ENCODE measurements at regions not wholly inside any gene's neighbourhood (a gene's known extent, or its start where the extent isn't known, plus 50 kb on each side); places are given as distances from the start of the nearest gene placed in this dataset.

DNA sequence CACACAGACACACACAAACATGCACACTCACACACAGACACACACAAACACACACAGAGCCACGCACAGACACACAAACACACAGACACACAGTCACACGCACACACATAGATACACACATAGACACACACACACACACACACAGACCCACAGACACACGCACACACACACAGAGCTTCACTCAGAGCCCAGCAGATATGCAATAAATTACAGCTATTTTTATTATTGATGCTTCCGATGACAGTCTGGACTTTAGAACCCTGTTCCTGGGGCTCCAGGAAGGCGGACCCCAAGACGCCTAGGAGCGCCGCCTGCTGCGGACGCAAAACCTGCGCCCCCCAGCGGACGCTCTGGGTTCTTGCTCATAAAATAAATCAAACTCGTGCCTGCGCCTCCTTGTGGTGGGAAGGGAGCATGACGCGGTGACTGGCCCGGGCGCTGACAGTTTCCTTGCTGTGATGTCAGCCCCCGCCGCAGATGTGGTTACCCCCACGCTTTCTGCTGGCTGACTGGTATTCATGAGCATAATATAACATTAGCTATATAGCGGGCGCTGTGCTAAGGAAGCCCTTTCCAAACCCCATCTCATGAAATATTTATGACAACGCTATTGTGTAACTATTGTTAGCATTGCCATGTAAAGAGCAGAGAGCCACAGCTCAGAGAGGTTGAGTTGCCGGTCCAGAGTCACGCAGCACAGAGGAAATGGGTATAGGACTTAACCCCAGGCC is 64.4 kb upstream of the TM9SF2 start:
- DNase-seq (ENCODE audit: low read depth), result peak; percentile 94
- peak overlapping the region; percentile 59 for H3K4me3 ChIP-seq (ENCODE audit: low read length)
- H3K36me3 ChIP-seq (ENCODE audit: control insufficient read depth, insufficient read depth, low read length, severe bottlenecking), result no peaks in the 10 kb centered on the region
- peak overlapping the region; percentile 39 for H3K9ac ChIP-seq (ENCODE audit: low read length)
- H3K27me3 ChIP-seq (replicated peaks; ENCODE audit: control insufficient read depth, insufficient read depth, low read length), result peaks cover 17% of the 10 kb centered on the region
- H3K9me3 ChIP-seq (ENCODE audit: control insufficient read depth, low read length), result no peaks in the 10 kb centered on the region
- H3K4me1 ChIP-seq (ENCODE audit: control insufficient read depth, insufficient read depth, low read length), result peaks cover 11% of the 10 kb centered on the region

GRCh38 chr13:99439048-99439447 is 62.2 kb upstream of the TM9SF2 start:
- Histone ChIP-seq H3K9ac (ENCODE audit: low read length) (no peak overlapping the region), H3K9me3 (ENCODE audit: control insufficient read depth, low read length) (no peaks in the 10 kb centered on the region), H3K27me3 (replicated peaks; ENCODE audit: control insufficient read depth, insufficient read depth, low read length) (peaks cover 17% of the 10 kb centered on the region), H3K36me3 (ENCODE audit: control insufficient read depth, insufficient read depth, low read length, severe bottlenecking) (no peaks in the 10 kb centered on the region), H3K4me3 (ENCODE audit: low read length) (no peak overlapping the region), H3K4me1 (ENCODE audit: control insufficient read depth, insufficient read depth, low read length) (no peaks in the 10 kb centered on the region)
- no peak for DNase-seq (ENCODE audit: low read depth)

- no peak overlapping the region for H3K9ac ChIP-seq (ENCODE audit: low read length)
- no peak overlapping the region for H3K4me3 ChIP-seq (ENCODE audit: low read length)
- no peaks in the 10 kb centered on the region for H3K36me3 ChIP-seq (ENCODE audit: control insufficient read depth, insufficient read depth, low read length, severe bottlenecking)
- no peak for DNase-seq (ENCODE audit: low read depth)
- H3K27me3 ChIP-seq (replicated peaks; ENCODE audit: control insufficient read depth, insufficient read depth, low read length), result peaks cover 17% of the 10 kb centered on the region
- H3K4me1 ChIP-seq (ENCODE audit: control insufficient read depth, insufficient read depth, low read length), result no peaks in the 10 kb centered on the region
- H3K9me3 ChIP-seq (ENCODE audit: control insufficient read depth, low read length), result no peaks in the 10 kb centered on the region
Observed at GRCh38 chr13:99439850-99440604, 61.2 kb upstream of the TM9SF2 start.

DNA sequence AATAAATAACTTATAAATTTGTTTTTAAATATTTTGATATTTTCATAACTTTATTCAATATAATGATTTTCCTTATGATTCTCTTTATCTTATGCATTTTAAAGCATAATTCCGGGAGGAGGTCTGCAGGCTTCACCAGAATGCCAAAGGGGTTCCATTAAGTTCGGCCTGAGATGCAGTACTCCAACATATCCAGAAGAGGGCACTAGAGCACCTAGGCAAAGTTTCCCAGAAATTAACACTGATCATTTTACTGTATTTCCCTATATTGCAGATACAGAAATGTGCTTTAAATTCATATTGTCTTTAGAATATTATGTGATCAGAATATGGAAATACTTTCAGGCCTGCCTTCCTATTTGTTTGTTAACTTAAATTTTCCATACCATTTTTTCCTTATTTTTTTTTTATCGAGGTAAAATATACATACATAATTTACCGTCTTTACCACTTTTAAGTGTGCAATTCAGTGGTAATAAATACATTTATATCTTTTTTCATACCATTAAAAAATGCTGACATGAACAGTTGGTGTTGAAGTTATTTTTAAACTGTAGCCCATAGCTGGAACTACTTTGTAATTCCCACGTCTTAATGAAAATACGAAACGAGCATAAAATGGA is 58.9 kb upstream of the TM9SF2 start:
- Histone ChIP-seq H3K27me3 (replicated peaks; ENCODE audit: control insufficient read depth, insufficient read depth, low read length) (peaks cover 17% of the 10 kb centered on the region), H3K4me3 (ENCODE audit: low read length) (no peak overlapping the region), H3K9me3 (ENCODE audit: control insufficient read depth, low read length) (no peaks in the 10 kb centered on the region), H3K9ac (ENCODE audit: low read length) (no peak overlapping the region), H3K36me3 (ENCODE audit: control insufficient read depth, insufficient read depth, low read length, severe bottlenecking) (no peaks in the 10 kb centered on the region), H3K4me1 (ENCODE audit: control insufficient read depth, insufficient read depth, low read length) (no peaks in the 10 kb centered on the region)
- peak; percentile 81 for DNase-seq (ENCODE audit: low read depth)

DNA sequence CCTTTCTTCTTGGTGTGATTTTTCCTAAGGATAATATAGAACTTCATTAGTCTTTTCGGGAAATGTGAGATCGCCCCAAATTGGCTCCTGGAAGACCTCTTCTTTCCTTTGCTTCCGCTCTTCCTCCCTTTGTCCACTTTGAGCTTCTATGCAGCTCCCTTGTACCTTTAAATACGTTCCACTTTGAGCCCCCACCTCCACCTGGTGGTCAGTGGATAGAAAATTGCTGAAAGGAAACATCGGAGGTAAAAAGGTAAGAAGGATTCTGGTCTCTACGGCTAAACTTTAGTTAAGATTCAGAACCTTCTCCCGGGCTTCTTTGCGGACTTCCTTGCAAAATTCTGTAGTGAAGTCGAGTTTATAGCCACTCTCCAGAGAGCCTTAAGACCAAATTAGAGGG is 55.0 kb upstream of the TM9SF2 start:
- no peak overlapping the region for H3K4me3 ChIP-seq (ENCODE audit: low read length)
- no peaks in the 10 kb centered on the region for H3K4me1 ChIP-seq (ENCODE audit: control insufficient read depth, insufficient read depth, low read length)
- H3K36me3 ChIP-seq (ENCODE audit: control insufficient read depth, insufficient read depth, low read length, severe bottlenecking), result no peaks in the 10 kb centered on the region
- H3K9me3 ChIP-seq (ENCODE audit: control insufficient read depth, low read length), result no peaks in the 10 kb centered on the region
- DNase-seq (ENCODE audit: low read depth), result no peak
- H3K9ac ChIP-seq (ENCODE audit: low read length), result no peak overlapping the region
- H3K27me3 ChIP-seq (replicated peaks; ENCODE audit: control insufficient read depth, insufficient read depth, low read length), result no peaks in the 10 kb centered on the region

- Histone ChIP-seq H3K36me3 (ENCODE audit: control insufficient read depth, insufficient read depth, low read length, severe bottlenecking) (no peaks in the 10 kb centered on the region), H3K4me1 (ENCODE audit: control insufficient read depth, insufficient read depth, low read length) (peaks cover 2% of the 10 kb centered on the region), H3K9ac (ENCODE audit: low read length) (no peak overlapping the region), H3K9me3 (ENCODE audit: control insufficient read depth, low read length) (no peaks in the 10 kb centered on the region), H3K4me3 (ENCODE audit: low read length) (no peak overlapping the region), H3K27me3 (replicated peaks; ENCODE audit: control insufficient read depth, insufficient read depth, low read length) (no peaks in the 10 kb centered on the region)
- DNase-seq (ENCODE audit: low read depth), result no peak
Observed at GRCh38 chr13:99448546-99448945, 52.7 kb upstream of the TM9SF2 start.

DNA sequence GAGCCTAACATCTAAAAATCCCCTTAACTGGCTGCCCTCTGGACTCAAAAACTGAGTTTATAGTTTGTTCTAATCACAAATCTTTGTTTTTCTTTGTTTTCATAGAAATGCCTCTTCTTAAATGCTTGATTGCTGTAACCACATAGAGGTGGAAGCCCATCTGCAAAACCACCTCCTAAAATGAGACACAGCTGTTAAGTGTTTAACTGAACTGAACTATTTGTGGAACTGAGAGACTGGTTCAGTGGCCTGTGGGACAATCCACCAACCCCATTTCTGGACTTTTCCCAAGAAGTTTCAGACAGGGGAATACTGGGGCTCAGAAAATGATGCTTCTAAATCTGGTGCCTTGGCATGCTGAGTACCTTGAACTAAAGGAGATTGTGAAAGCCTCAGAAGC is 50.9 kb upstream of the TM9SF2 start:
- no peaks in the 10 kb centered on the region for H3K36me3 ChIP-seq (ENCODE audit: control insufficient read depth, insufficient read depth, low read length, severe bottlenecking)
- H3K9me3 ChIP-seq (ENCODE audit: control insufficient read depth, low read length), result no peaks in the 10 kb centered on the region
- no peak for DNase-seq (ENCODE audit: low read depth)
- no peak overlapping the region for H3K9ac ChIP-seq (ENCODE audit: low read length)
- H3K27me3 ChIP-seq (replicated peaks; ENCODE audit: control insufficient read depth, insufficient read depth, low read length), result no peaks in the 10 kb centered on the region
- peaks cover 2% of the 10 kb centered on the region for H3K4me1 ChIP-seq (ENCODE audit: control insufficient read depth, insufficient read depth, low read length)
- no peak overlapping the region for H3K4me3 ChIP-seq (ENCODE audit: low read length)

All from adipocyte (in vitro differentiated cells).